Neural crest cell (in vitro differentiated cells): ENCODE measurements at regions not wholly inside any gene's neighbourhood (a gene's known extent, or its start where the extent isn't known, plus 50 kb on each side); places are given as distances from the start of the nearest gene placed in this dataset.

Experiments used
- DNase-seq: peaks from one replicate; pipeline ENCODE4 v3.0.0; 2021; ENCODE audit warnings: low read depth, mixed read lengths, low spot score
- H3K27ac Mint-ChIP-seq: one replicate; pipeline ENCODE4 v1.8.0; 2021; ENCODE audit warnings: mild to moderate bottlenecking, mixed read lengths; ENCODE audit not compliant: unreplicated experiment
- H3K27me3 Mint-ChIP-seq: 2 replicates; pipeline ENCODE4 v1.8.0; 2021; ENCODE audit warnings: low read depth, mild to moderate bottlenecking, mixed read lengths
- H3K36me3 Mint-ChIP-seq: 2 replicates; pipeline ENCODE4 v1.8.0; 2021; ENCODE audit warnings: low read depth, mild to moderate bottlenecking, mixed read lengths
- H3K4me1 Mint-ChIP-seq: 2 replicates; pipeline ENCODE4 v1.8.0; 2021; ENCODE audit warnings: mixed read lengths
- H3K4me3 Mint-ChIP-seq: one replicate; pipeline ENCODE4 v1.8.0; 2021; ENCODE audit warnings: mild to moderate bottlenecking, mixed read lengths
- H3K9me3 Mint-ChIP-seq: 2 replicates; pipeline ENCODE4 v1.8.0; 2021; ENCODE audit warnings: mixed read lengths
- TF ChIP-seq, protein P1 (sequence below): fragments of 200-600 bp; sonication (generic); conservative IDR thresholded peaks from 2 replicates; pipeline ENCODE4 v1.5.0; 2021; ENCODE audit warnings: antibody characterized with exemption, mild to moderate bottlenecking

DNA sequence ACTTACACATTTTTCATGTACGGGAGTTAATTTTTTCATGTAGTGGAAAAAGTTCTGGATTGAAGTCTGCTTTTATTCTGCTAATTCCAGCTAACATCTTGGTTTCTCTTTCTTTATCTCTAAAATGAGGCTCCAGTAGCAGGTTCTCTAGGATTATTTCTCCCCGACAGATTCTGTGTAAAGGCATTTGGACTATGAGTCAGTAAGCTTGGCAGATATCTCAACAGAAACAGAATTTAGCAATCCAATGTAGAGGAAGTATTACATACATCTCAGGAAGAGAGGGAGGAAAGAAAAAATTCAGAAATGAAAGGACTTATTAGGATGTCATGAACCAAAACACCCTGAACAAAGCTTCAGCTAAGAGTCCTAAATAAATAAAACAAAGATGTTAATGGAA, 1682.3 kb upstream of the TENM3 start:
- TF ChIP-seq, protein P1, sequence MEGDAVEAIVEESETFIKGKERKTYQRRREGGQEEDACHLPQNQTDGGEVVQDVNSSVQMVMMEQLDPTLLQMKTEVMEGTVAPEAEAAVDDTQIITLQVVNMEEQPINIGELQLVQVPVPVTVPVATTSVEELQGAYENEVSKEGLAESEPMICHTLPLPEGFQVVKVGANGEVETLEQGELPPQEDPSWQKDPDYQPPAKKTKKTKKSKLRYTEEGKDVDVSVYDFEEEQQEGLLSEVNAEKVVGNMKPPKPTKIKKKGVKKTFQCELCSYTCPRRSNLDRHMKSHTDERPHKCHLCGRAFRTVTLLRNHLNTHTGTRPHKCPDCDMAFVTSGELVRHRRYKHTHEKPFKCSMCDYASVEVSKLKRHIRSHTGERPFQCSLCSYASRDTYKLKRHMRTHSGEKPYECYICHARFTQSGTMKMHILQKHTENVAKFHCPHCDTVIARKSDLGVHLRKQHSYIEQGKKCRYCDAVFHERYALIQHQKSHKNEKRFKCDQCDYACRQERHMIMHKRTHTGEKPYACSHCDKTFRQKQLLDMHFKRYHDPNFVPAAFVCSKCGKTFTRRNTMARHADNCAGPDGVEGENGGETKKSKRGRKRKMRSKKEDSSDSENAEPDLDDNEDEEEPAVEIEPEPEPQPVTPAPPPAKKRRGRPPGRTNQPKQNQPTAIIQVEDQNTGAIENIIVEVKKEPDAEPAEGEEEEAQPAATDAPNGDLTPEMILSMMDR = no peak
- Mint-ChIP-seq H3K27ac (no peak overlapping the region), H3K9me3 (no peaks in the 10 kb centered on the region), H3K36me3 (no peaks in the 10 kb centered on the region), H3K27me3 (no peaks in the 10 kb centered on the region), H3K4me1 (peaks cover 11% of the 10 kb centered on the region), H3K4me3 (no peak overlapping the region)
- no peak for DNase-seq

DNA sequence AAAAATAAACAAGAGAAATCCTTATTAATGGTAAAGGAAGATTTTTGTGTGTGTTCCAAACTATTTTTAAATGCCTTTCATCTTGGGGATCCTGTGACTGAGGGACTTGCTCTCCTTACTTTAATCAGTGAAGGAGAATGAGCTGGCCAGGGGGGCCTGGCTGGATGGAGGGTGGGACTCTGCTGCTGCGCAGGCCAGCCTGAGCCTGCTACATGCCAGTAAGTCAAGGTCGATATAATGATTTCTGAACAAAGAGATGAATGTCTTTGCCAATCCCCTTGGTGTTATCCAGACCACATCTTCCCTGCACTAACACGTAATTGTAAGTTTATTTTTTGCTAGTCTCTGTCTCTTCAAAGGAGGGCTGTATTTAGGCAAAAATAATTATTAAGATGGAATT, 1679.2 kb upstream of the TENM3 start:
- Mint-ChIP-seq H3K36me3 (no peaks in the 10 kb centered on the region), H3K9me3 (no peaks in the 10 kb centered on the region), H3K4me3 (no peak overlapping the region), H3K4me1 (peaks cover 11% of the 10 kb centered on the region), H3K27ac (no peak overlapping the region), H3K27me3 (no peaks in the 10 kb centered on the region)
- no peak for DNase-seq
- TF ChIP-seq, protein P1 = no peak

DNA sequence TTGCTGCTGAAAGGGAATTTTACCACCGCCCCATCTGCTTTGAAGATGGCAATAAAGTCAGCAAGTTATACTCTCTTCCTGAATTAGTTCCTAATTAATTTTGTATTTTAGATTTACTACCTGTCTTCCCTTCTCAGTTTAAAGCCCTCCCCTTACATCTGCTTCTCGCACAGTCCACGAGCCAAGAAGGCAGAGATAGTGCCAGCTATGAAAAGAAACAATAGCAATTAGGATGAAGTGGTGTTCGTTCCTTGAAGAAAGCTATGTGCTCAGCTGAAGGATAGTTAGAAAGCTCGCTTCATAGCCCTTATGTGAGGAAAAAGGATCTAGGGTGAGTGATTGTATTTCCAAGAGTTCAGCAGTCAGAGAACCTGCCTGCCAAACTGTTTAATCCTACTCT, 1678.8 kb upstream of the TENM3 start:
- no peak for DNase-seq
- Mint-ChIP-seq H3K27me3 (no peaks in the 10 kb centered on the region), H3K36me3 (no peaks in the 10 kb centered on the region), H3K4me3 (no peak overlapping the region), H3K27ac (no peak overlapping the region), H3K9me3 (no peaks in the 10 kb centered on the region), H3K4me1 (peaks cover 11% of the 10 kb centered on the region)
- TF ChIP-seq, protein P1 = no peak

DNA sequence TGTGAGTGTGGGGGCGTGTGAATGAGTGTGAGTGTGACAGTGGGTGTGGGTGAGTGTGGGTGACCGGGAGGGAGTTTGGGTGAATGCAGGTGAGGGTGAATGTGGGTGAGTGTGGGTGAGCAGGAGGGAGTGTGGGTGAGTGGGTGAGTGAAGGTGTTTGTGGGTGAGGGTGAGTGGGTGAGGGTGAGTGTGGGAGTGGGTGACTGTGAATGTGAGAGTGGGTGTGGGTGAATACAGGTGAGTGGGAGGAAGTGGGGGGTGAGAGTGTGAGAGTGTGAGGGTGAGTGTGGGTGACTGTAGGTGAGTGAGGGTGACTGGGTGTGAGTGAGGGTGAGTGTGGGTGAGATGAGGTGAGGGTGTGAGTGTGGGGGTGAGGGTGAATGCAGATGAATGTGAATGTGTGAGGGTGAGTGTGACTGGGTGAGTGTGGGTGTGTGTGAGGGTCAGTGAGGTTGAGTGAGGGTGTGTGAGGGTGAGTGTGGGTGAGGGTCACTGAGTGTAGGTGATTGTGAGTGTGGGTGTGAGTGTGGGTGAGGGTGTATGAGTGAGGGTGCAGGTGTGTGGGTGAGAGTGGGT, 1677.3 kb upstream of the TENM3 start:
- Mint-ChIP-seq H3K27ac (no peak overlapping the region), H3K27me3 (no peaks in the 10 kb centered on the region), H3K4me3 (no peak overlapping the region), H3K36me3 (peaks cover 3% of the 10 kb centered on the region), H3K9me3 (no peaks in the 10 kb centered on the region), H3K4me1 (peaks cover 11% of the 10 kb centered on the region)
- DNase-seq = no peak
- TF ChIP-seq, protein P1 = no peak

DNA sequence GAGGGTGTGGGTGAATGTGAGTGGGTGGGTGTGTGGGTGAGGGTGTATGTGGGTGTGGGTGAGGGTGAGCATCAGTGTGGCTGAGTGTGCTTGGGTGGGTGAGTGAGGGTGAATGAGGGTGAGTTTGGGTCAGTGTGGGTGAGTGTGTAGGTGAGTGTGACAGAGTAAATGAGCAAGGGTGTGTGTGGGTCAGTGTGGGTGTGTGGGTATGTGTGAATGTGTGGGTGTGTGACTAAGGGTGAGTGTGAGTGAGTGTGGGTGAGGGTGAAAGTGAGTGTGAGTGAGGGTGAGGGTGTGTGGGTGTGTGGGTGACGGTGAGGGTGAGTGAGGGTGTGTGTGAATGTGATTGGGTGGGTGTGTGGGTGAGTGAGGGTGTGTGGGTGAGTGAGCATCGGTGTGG, 1676.7 kb upstream of the TENM3 start:
- H3K36me3 Mint-ChIP-seq = peaks cover 4% of the 10 kb centered on the region
- H3K27ac Mint-ChIP-seq = no peak overlapping the region
- H3K4me1 Mint-ChIP-seq = peaks cover 11% of the 10 kb centered on the region
- TF ChIP-seq, protein P1 = no peak
- no peak for DNase-seq
- no peak overlapping the region for H3K4me3 Mint-ChIP-seq
- H3K9me3 Mint-ChIP-seq = no peaks in the 10 kb centered on the region
- H3K27me3 Mint-ChIP-seq = no peaks in the 10 kb centered on the region
